GM12873 (cell line): ENCODE measurements at regions not wholly inside any gene's neighbourhood (a gene's known extent, or its start where the extent isn't known, plus 50 kb on each side); places are given as distances from the start of the nearest gene placed in this dataset.

Source experiments
- CTCF ChIP-seq: IDR thresholded peaks from 2 replicates; pipeline ENCODE4 v1.5.1; 2012; ENCODE audit warnings: low read depth, mild to moderate bottlenecking, moderate library complexity, low read length, control low read depth; ENCODE audit not compliant: insufficient read depth; ENCODE audit errors: missing control alignments

- no peak for TF ChIP-seq CTCF
Observed at GRCh38 chr1:99490031-99490430, 155.9 kb upstream of the PALMD start.

- no peak for TF ChIP-seq CTCF
Observed at GRCh38 chr1:99496067-99496466, 149.8 kb upstream of the PALMD start.

GRCh38 chr1:99497690-99498089, 148.2 kb upstream of the PALMD start:
- no peak for TF ChIP-seq CTCF

- no peak for TF ChIP-seq CTCF
Observed at GRCh38 chr1:99500541-99500940, 145.4 kb upstream of the PALMD start.

GRCh38 chr1:99501871-99502270, 144.0 kb upstream of the PALMD start:
- no peak for TF ChIP-seq CTCF

- TF ChIP-seq CTCF = no peak
Observed at GRCh38 chr1:99502400-99502799, 143.5 kb upstream of the PALMD start.

GRCh38 chr1:99503276-99503747, 142.6 kb upstream of the PALMD start:
- no peak for TF ChIP-seq CTCF
